Mucosa of descending colon (tissue), 3 donors: ENCODE measurements at regions not wholly inside any gene's neighbourhood (a gene's known extent, or its start where the extent isn't known, plus 50 kb on each side); places are given as distances from the start of the nearest gene placed in this dataset.

Source experiments
- ATAC-seq: fragments of 200-7000 bp; cut with Tn5 transposase; one replicate; pipeline ENCODE4 v1.9.1; 2020; ENCODE audit warnings: mild to moderate bottlenecking, moderate library complexity
- DNase-seq, 3 donors: peaks; one replicate each; pipeline ENCODE4 v3.0.0-alpha.2; 2020
- H3K36me3 ChIP-seq: fragments of 200-600 bp; one replicate; pipeline ENCODE4 v1.8.0; 2021; ENCODE audit warnings: low read depth, mild to moderate bottlenecking
- H3K4me1 ChIP-seq: fragments of 200-600 bp; one replicate; pipeline ENCODE4 v1.8.0; 2021; ENCODE audit warnings: low read depth, mild to moderate bottlenecking
- H3K4me3 ChIP-seq: fragments of 200-600 bp; one replicate; pipeline ENCODE4 v1.8.0; 2021; ENCODE audit warnings: mild to moderate bottlenecking
- H3K9me3 ChIP-seq: fragments of 200-600 bp; one replicate; pipeline ENCODE4 v1.8.0; 2021; ENCODE audit warnings: mild to moderate bottlenecking
- CTCF ChIP-seq: fragments of 200-600 bp; IDR thresholded peaks from one replicate; pipeline ENCODE4 v1.8.0; 2022; ENCODE audit warnings: antibody characterized with exemption, mild to moderate bottlenecking
- intact Hi-C, 2 donors: fragments of 100-400 bp; cut with DNase I in 1 of 2; cut with micrococcal nuclease in 1 of 2; formaldehyde crosslinking; loops; one replicate each; pipeline versions ENCODE4 v1.11.0 to v1.11.1; 2022; cut with DNase I, micrococcal nuclease
- donor health status: DM: no; HTN: no; CAD: no; lungs with moderate emphysema.
- donor health status: DM: no; HTN: no; CAD: no.
- donor health status: DM: no; HTN: yes; CAD: no.

GRCh38 chr4:53688186-53688790, 97.0 kb upstream of the LNX1 start:
- TF ChIP-seq CTCF = no peak
- Histone ChIP-seq H3K36me3 (no peaks in the 10 kb centered on the region), H3K4me1 (no peaks in the 10 kb centered on the region), H3K4me3 (no peak overlapping the region), H3K9me3 (no peaks in the 10 kb centered on the region)
- DNase-seq = no peak
- intact Hi-C loops = no loop called here
- ATAC-seq = peak; percentile 59

- intact Hi-C loops = no loop called here
- Histone ChIP-seq H3K4me1 (no peaks in the 10 kb centered on the region), H3K4me3 (no peak overlapping the region), H3K9me3 (no peaks in the 10 kb centered on the region), H3K36me3 (no peaks in the 10 kb centered on the region)
- TF ChIP-seq CTCF = no peak
- DNase-seq (no peak), ATAC-seq (no peak)
Measured at GRCh38 chr4:53686521-53686920, 95.2 kb upstream of the LNX1 start.

GRCh38 chr4:53684136-53685130, 93.1 kb upstream of the LNX1 start:
- H3K36me3 ChIP-seq = no peaks in the 10 kb centered on the region
- ATAC-seq = no peak
- H3K4me3 ChIP-seq = no peak overlapping the region
- no peak for DNase-seq
- no peaks in the 10 kb centered on the region for H3K9me3 ChIP-seq
- intact Hi-C loops = no loop called here
- H3K4me1 ChIP-seq = no peaks in the 10 kb centered on the region
- no peak for TF ChIP-seq CTCF

GRCh38 chr4:53682908-53683307, 91.6 kb upstream of the LNX1 start:
- no peaks in the 10 kb centered on the region for H3K36me3 ChIP-seq
- intact Hi-C loops = no loop called here
- DNase-seq = no peak
- ATAC-seq = no peak
- no peaks in the 10 kb centered on the region for H3K4me1 ChIP-seq
- no peaks in the 10 kb centered on the region for H3K9me3 ChIP-seq
- TF ChIP-seq CTCF = no peak
- no peak overlapping the region for H3K4me3 ChIP-seq

- ATAC-seq (no peak), DNase-seq (no peak)
- Histone ChIP-seq H3K4me1 (no peaks in the 10 kb centered on the region), H3K36me3 (no peaks in the 10 kb centered on the region), H3K9me3 (no peaks in the 10 kb centered on the region), H3K4me3 (no peak overlapping the region)
- no peak for TF ChIP-seq CTCF
- intact Hi-C loops = no loop called here
Measured at GRCh38 chr4:53682196-53682595, 90.9 kb upstream of the LNX1 start.
